Activated T-helper 1 cell treated with anti-CD3 and anti-CD28 coated beads, Interleukin-12 subunit alpha, Interleukin-12 subunit beta, Interleukin-2, Interleukin-4 antibody, amounts not matched to agents 30 ng/mL and 10 ng/mL and 1 ng/mL, durations not matched to agents 14 hours and 24 hours and 36 hours (primary cell): ENCODE measurements at regions not wholly inside any gene's neighbourhood (a gene's known extent, or its start where the extent isn't known, plus 50 kb on each side); places are given as distances from the start of the nearest gene placed in this dataset.
"Not testable (repeated sequence)": the region's sequence is repeated elsewhere in the genome, so short reads cannot be mapped to it uniquely, and the experiment has no call there.

Experiments used
- DNase-seq: peaks from one replicate; pipeline ENCODE4 v3.0.0; 2021; ENCODE audit warnings: low spot score
- H3K27ac Mint-ChIP-seq: one replicate; pipeline ENCODE4 v1.8.0; 2021; ENCODE audit warnings: mild to moderate bottlenecking, mixed read lengths
- H3K27me3 Mint-ChIP-seq: one replicate; pipeline ENCODE4 v1.8.0; 2022; ENCODE audit warnings: mild to moderate bottlenecking, moderate library complexity, mixed read lengths; ENCODE audit not compliant: insufficient read depth
- H3K36me3 Mint-ChIP-seq: one replicate; pipeline ENCODE4 v1.8.0; 2021; ENCODE audit warnings: low read depth, mixed read lengths
- H3K4me1 Mint-ChIP-seq: one replicate; pipeline ENCODE4 v1.8.0; 2021; ENCODE audit warnings: low read depth, mixed read lengths
- H3K4me3 Mint-ChIP-seq: one replicate; pipeline ENCODE4 v1.8.0; 2021; ENCODE audit warnings: mild to moderate bottlenecking, moderate library complexity, mixed read lengths
- H3K9me3 Mint-ChIP-seq: one replicate; pipeline ENCODE4 v1.8.0; 2021; ENCODE audit warnings: mixed read lengths
- intact Hi-C: fragments of 100-400 bp; cut with micrococcal nuclease; formaldehyde crosslinking; loops from one replicate; pipeline ENCODE4 v1.15.1; 2024

- no peak for DNase-seq
- no peak overlapping the region for H3K4me3 Mint-ChIP-seq
- H3K4me1 Mint-ChIP-seq: no peaks in the 10 kb centered on the region
- H3K27ac Mint-ChIP-seq: no peak overlapping the region
- H3K9me3 Mint-ChIP-seq: no peaks in the 10 kb centered on the region
- intact Hi-C loops: no loop called here
- H3K36me3 Mint-ChIP-seq: no peaks in the 10 kb centered on the region
- no peaks in the 10 kb centered on the region for H3K27me3 Mint-ChIP-seq
These were observed 403.5 kb upstream of the TYRP1 start for GRCh38 chr9:12289711-12290110.

GRCh38 chr9:12290166-12290869, 402.9 kb upstream of the TYRP1 start:
- Mint-ChIP-seq H3K36me3 (no peaks in the 10 kb centered on the region), H3K27me3 (no peaks in the 10 kb centered on the region), H3K27ac (no peak overlapping the region), H3K4me1 (no peaks in the 10 kb centered on the region), H3K4me3 (no peak overlapping the region), H3K9me3 (no peaks in the 10 kb centered on the region)
- DNase-seq: no peak
- intact Hi-C loops: no loop called here

GRCh38 chr9:12305211-12305610, 388.0 kb upstream of the TYRP1 start:
- intact Hi-C loops: no loop called here
- DNase-seq: no peak
- no peaks in the 10 kb centered on the region for H3K27me3 Mint-ChIP-seq
- no peak overlapping the region for H3K4me3 Mint-ChIP-seq
- peaks cover 18% of the 10 kb centered on the region for H3K9me3 Mint-ChIP-seq
- no peaks in the 10 kb centered on the region for H3K4me1 Mint-ChIP-seq
- no peaks in the 10 kb centered on the region for H3K36me3 Mint-ChIP-seq
- no peak overlapping the region for H3K27ac Mint-ChIP-seq

- Mint-ChIP-seq H3K4me3 (no peak overlapping the region), H3K36me3 (no peaks in the 10 kb centered on the region), H3K9me3 (peaks cover 36% of the 10 kb centered on the region), H3K27ac (no peak overlapping the region), H3K4me1 (no peaks in the 10 kb centered on the region), H3K27me3 (no peaks in the 10 kb centered on the region)
- intact Hi-C loops: no loop called here
- no peak for DNase-seq
These were observed 378.6 kb upstream of the TYRP1 start for GRCh38 chr9:12314589-12314988.

GRCh38 chr9:12318732-12319685, 374.2 kb upstream of the TYRP1 start:
- Mint-ChIP-seq H3K27me3 (no peaks in the 10 kb centered on the region), H3K4me1 (no peaks in the 10 kb centered on the region), H3K9me3 (peaks cover 13% of the 10 kb centered on the region), H3K4me3 (no peak overlapping the region), H3K27ac (no peak overlapping the region), H3K36me3 (no peaks in the 10 kb centered on the region)
- intact Hi-C loops: no loop called here
- DNase-seq: no peak

DNA sequence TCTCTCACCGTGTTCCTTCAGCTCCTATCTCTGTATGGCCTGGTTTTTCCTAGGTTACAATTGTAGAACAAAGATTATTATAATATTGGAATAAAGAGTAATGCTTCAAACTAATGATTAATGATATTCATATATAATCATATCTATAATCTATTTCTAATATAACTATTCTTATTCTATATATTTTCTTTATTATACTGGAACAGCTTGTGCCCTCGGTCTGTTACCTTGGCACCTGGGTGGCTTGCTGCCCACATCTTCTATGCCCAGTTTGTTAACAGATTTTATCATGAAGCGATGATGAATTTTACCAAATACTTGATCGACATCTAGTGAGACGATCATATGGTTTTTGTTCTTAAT, 363.6 kb upstream of the TYRP1 start:
- intact Hi-C loops: loop anchor here (5.0 kb wide), 1 partner anchor 1962 kb away; no protein-coding TSS in a partner anchor
- H3K4me1 Mint-ChIP-seq: no peaks in the 10 kb centered on the region
- no peak overlapping the region for H3K4me3 Mint-ChIP-seq
- H3K27ac Mint-ChIP-seq: no peak overlapping the region
- no peaks in the 10 kb centered on the region for H3K27me3 Mint-ChIP-seq
- no peaks in the 10 kb centered on the region for H3K9me3 Mint-ChIP-seq
- no peaks in the 10 kb centered on the region for H3K36me3 Mint-ChIP-seq
- DNase-seq: no peak

GRCh38 chr9:12333966-12334365, 359.2 kb upstream of the TYRP1 start:
- H3K9me3 Mint-ChIP-seq, H3K36me3 Mint-ChIP-seq, H3K4me3 Mint-ChIP-seq, H3K27me3 Mint-ChIP-seq, H3K27ac Mint-ChIP-seq, DNase-seq, intact Hi-C loops, H3K4me1 Mint-ChIP-seq: not testable (repeated sequence)

GRCh38 chr9:12350775-12351174, 342.4 kb upstream of the TYRP1 start:
- peaks cover 23% of the 10 kb centered on the region for H3K9me3 Mint-ChIP-seq
- H3K36me3 Mint-ChIP-seq: no peaks in the 10 kb centered on the region
- no peak overlapping the region for H3K4me3 Mint-ChIP-seq
- no peak overlapping the region for H3K27ac Mint-ChIP-seq
- intact Hi-C loops: no loop called here
- H3K4me1 Mint-ChIP-seq: no peaks in the 10 kb centered on the region
- DNase-seq: no peak
- no peaks in the 10 kb centered on the region for H3K27me3 Mint-ChIP-seq

GRCh38 chr9:12351293-12352044, 341.7 kb upstream of the TYRP1 start:
- Mint-ChIP-seq H3K27me3 (no peaks in the 10 kb centered on the region), H3K4me1 (no peaks in the 10 kb centered on the region), H3K9me3 (peaks cover 23% of the 10 kb centered on the region), H3K27ac (no peak overlapping the region), H3K36me3 (no peaks in the 10 kb centered on the region), H3K4me3 (no peak overlapping the region)
- no peak for DNase-seq
- intact Hi-C loops: no loop called here

- Mint-ChIP-seq H3K36me3 (no peaks in the 10 kb centered on the region), H3K27ac (no peak overlapping the region), H3K4me1 (no peaks in the 10 kb centered on the region), H3K9me3 (peaks cover 23% of the 10 kb centered on the region), H3K27me3 (no peaks in the 10 kb centered on the region), H3K4me3 (no peak overlapping the region)
- DNase-seq: no peak
- intact Hi-C loops: no loop called here
These were observed 341.2 kb upstream of the TYRP1 start for GRCh38 chr9:12352045-12352315.

DNA sequence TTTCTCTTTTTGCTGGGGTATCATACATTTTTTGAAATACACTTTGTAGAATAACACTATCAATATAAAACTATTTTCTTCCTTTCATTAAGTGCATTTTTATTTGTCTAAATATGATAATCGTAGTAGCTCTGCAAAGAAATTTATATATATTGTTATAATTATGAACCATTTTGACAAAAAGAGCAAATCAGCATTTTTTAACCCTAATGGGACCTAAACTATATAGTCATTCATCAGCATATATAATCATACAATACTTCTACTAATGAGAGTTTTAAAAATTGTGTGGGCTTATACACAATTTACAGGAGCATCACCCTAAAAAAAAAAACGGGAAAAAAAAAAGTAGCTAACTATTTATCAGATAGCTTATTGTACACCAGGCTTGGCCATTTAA, 329.7 kb upstream of the TYRP1 start:
- no peak overlapping the region for H3K4me3 Mint-ChIP-seq
- intact Hi-C loops: no loop called here

DNA sequence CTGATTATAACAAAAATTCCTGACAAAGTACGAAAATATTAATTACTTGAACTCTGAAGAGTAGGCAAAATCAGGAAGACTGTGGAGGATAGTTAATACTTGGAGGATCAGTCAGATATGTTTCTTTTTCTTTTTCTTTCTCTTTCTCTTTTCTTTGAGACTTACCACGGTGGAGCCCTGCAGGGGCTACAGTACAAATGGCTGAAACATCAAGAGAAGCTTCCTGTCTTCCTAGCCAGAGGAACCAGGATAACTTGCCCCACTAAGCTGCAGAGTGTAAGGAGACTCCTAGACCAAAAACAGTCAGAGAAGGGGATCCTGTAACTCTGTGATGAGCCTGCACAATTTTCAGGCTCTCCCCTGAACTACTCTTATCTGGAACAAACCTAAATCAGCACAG, 324.6 kb upstream of the TYRP1 start:
- H3K27me3 Mint-ChIP-seq: no peaks in the 10 kb centered on the region
- H3K4me1 Mint-ChIP-seq: no peaks in the 10 kb centered on the region
- no peak overlapping the region for H3K27ac Mint-ChIP-seq
- H3K36me3 Mint-ChIP-seq: no peaks in the 10 kb centered on the region
- no peak overlapping the region for H3K4me3 Mint-ChIP-seq
- no peak for DNase-seq
- H3K9me3 Mint-ChIP-seq: peaks cover 15% of the 10 kb centered on the region
- intact Hi-C loops: no loop called here

More for the DNA sequence above, 329.7 kb upstream of the TYRP1 start:
- H3K36me3 Mint-ChIP-seq: no peaks in the 10 kb centered on the region
- H3K9me3 Mint-ChIP-seq: peaks cover 12% of the 10 kb centered on the region
- H3K27me3 Mint-ChIP-seq: no peaks in the 10 kb centered on the region
- no peaks in the 10 kb centered on the region for H3K4me1 Mint-ChIP-seq
- no peak for DNase-seq
- no peak overlapping the region for H3K27ac Mint-ChIP-seq
